SK-N-SH (cell line): ENCODE measurements at regions not wholly inside any gene's neighbourhood (a gene's known extent, or its start where the extent isn't known, plus 50 kb on each side); places are given as distances from the start of the nearest gene placed in this dataset.

Source experiments
- EZH2phosphoT487 ChIP-seq: fragments of 200-600 bp; sonication (generic); IDR thresholded peaks from 2 replicates; pipeline ENCODE4 v1.6.1; 2017; ENCODE audit warnings: low read depth, mixed run types, mild to moderate bottlenecking, antibody characterized with exemption, moderate library complexity, borderline replicate concordance
- FOXM1 ChIP-seq: IDR thresholded peaks from 2 replicates; pipeline ENCODE4 v1.4.0; 2012; ENCODE audit warnings: low read depth, mild to moderate bottlenecking
- GABPA ChIP-seq: IDR thresholded peaks from 2 replicates; pipeline ENCODE4 v1.4.0; 2012; ENCODE audit warnings: low read depth, mild to moderate bottlenecking
- JUND ChIP-seq: IDR thresholded peaks from 2 replicates; pipeline ENCODE4 v1.4.0; 2012
- POLR2AphosphoS5 ChIP-seq: IDR thresholded peaks from 2 replicates; pipeline ENCODE4 v1.6.1; 2012; ENCODE audit warnings: low read depth, low read length
- RFX5 ChIP-seq: IDR thresholded peaks from 2 replicates; pipeline ENCODE4 v1.6.1; 2012; ENCODE audit warnings: mild to moderate bottlenecking, improper control_type of control experiment, low read length
- RXRA ChIP-seq: IDR thresholded peaks from 2 replicates; pipeline ENCODE4 v1.4.0; 2012; ENCODE audit warnings: low read depth, mild to moderate bottlenecking, borderline replicate concordance
- SMC3 ChIP-seq: IDR thresholded peaks from 2 replicates; pipeline ENCODE4 v1.6.1; 2012; ENCODE audit warnings: low read depth, low read length, improper control_type of control experiment
- TAF1 ChIP-seq: IDR thresholded peaks from 2 replicates; pipeline ENCODE4 v1.6.1; 2012; ENCODE audit warnings: low read depth, mild to moderate bottlenecking, low read length, moderate library complexity, borderline replicate concordance
- TF ChIP-seq, protein P1 (sequence below): fragments of 200-600 bp; sonication (generic); IDR thresholded peaks from 2 replicates; pipeline ENCODE4 v1.6.1; 2017; ENCODE audit warnings: antibody characterized with exemption, mild to moderate bottlenecking, moderate library complexity
- TF ChIP-seq, protein P2 (sequence below): IDR thresholded peaks from 2 replicates; pipeline ENCODE4 v1.4.0; 2012; ENCODE audit warnings: low read depth
- TF ChIP-seq, protein P3 (sequence below): IDR thresholded peaks from 2 replicates; pipeline ENCODE4 v1.6.1; 2012; ENCODE audit warnings: mild to moderate bottlenecking, low read depth, low read length, moderate library complexity

DNA sequence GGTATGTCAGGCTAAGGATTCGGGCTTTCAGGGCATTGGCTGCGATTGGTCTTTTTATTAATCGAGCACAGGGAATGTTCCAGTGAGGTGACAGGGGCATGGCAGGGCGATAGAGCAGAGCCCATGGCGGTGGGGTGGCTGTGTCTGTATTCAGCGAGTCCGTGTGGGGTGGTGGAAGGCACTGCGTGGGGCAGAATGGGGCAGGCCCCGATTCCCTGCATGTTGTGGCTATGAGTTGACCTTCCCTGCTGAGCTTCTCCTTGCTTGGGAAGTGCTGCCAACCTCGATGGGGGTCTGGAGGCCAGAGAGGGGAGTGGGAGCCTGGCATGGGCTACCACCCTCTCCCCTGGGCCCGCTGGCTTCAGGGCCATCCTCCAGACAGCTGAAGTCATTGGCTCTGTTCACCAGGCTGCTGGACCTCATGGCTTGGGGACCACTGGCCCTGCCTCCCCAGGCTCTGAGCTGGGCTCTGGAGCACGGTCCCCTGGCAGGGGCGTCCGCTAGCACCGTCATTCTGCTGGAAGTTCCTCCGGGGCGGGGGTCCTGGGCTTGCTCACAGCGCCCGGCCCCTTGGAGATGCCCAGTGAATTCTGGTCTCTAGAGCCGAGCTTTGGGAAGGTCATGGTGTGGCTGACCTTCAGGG is 92.1 kb downstream of the NPIPB11 start:
- TF ChIP-seq RFX5 (no peak), POLR2AphosphoS5 (no peak), RXRA (no peak), TAF1 (no peak), JUND (no peak), EZH2phosphoT487 (no peak), FOXM1 (no peak), SMC3 (no peak), GABPA (no peak)
- TF ChIP-seq, protein P1, sequence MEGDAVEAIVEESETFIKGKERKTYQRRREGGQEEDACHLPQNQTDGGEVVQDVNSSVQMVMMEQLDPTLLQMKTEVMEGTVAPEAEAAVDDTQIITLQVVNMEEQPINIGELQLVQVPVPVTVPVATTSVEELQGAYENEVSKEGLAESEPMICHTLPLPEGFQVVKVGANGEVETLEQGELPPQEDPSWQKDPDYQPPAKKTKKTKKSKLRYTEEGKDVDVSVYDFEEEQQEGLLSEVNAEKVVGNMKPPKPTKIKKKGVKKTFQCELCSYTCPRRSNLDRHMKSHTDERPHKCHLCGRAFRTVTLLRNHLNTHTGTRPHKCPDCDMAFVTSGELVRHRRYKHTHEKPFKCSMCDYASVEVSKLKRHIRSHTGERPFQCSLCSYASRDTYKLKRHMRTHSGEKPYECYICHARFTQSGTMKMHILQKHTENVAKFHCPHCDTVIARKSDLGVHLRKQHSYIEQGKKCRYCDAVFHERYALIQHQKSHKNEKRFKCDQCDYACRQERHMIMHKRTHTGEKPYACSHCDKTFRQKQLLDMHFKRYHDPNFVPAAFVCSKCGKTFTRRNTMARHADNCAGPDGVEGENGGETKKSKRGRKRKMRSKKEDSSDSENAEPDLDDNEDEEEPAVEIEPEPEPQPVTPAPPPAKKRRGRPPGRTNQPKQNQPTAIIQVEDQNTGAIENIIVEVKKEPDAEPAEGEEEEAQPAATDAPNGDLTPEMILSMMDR = no peak
- TF ChIP-seq, protein P2, sequence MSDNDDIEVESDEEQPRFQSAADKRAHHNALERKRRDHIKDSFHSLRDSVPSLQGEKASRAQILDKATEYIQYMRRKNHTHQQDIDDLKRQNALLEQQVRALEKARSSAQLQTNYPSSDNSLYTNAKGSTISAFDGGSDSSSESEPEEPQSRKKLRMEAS = no peak
- TF ChIP-seq, protein P3, sequence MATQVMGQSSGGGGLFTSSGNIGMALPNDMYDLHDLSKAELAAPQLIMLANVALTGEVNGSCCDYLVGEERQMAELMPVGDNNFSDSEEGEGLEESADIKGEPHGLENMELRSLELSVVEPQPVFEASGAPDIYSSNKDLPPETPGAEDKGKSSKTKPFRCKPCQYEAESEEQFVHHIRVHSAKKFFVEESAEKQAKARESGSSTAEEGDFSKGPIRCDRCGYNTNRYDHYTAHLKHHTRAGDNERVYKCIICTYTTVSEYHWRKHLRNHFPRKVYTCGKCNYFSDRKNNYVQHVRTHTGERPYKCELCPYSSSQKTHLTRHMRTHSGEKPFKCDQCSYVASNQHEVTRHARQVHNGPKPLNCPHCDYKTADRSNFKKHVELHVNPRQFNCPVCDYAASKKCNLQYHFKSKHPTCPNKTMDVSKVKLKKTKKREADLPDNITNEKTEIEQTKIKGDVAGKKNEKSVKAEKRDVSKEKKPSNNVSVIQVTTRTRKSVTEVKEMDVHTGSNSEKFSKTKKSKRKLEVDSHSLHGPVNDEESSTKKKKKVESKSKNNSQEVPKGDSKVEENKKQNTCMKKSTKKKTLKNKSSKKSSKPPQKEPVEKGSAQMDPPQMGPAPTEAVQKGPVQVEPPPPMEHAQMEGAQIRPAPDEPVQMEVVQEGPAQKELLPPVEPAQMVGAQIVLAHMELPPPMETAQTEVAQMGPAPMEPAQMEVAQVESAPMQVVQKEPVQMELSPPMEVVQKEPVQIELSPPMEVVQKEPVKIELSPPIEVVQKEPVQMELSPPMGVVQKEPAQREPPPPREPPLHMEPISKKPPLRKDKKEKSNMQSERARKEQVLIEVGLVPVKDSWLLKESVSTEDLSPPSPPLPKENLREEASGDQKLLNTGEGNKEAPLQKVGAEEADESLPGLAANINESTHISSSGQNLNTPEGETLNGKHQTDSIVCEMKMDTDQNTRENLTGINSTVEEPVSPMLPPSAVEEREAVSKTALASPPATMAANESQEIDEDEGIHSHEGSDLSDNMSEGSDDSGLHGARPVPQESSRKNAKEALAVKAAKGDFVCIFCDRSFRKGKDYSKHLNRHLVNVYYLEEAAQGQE = no peak
